A549 (cell line): ENCODE measurements at regions not wholly inside any gene's neighbourhood (a gene's known extent, or its start where the extent isn't known, plus 50 kb on each side); places are given as distances from the start of the nearest gene placed in this dataset.

Source experiments
- ATAC-seq, 2 experiments: fragments of 200-7000 bp in 1 of 2; fragments of >200 bp in 1 of 2; cut with Nextera tagmentation in 1 of 2; cut with Tn5 transposase in 1 of 2; 3 replicates each; pipeline versions ENCODE4 v1.8.0 to v1.9.1; 2018 to 2020; ENCODE audit warnings: mild to moderate bottlenecking in 1 of 2, moderate library complexity in 1 of 2
- CTCF ChIA-PET: fragments of 300-600 bp; sonication (Branson Sonifier 250); formaldehyde crosslinking; extraction: SDS; loops from one replicate; lab custom pipeline; 2021; ENCODE audit warnings: antibody characterized with exemption, inconsistent platforms; lab: Yijun Ruan, JAX
- POLR2A ChIA-PET: fragments of 350-600 bp; formaldehyde crosslinking; extraction: SDS; loops from one replicate; lab custom pipeline; 2021; ENCODE audit warnings: antibody characterized with exemption, inconsistent platforms; lab: Yijun Ruan, JAX
- DNase-seq, 2 experiments: peaks; one replicate each; pipeline versions ENCODE4 v3.0.0 to v3.0.0-alpha.2; 2011 to 2016; ENCODE audit warnings: low read depth in 1 of 2, low spot score in 1 of 2
- FAIRE-seq: peaks from 2 replicates; lab custom pipeline; 2011; peaks lifted over from hg19 to GRCh38; lab: Jason Lieb, UNC
- H3K27ac ChIP-seq, 2 experiments: fragments of >200 bp; sonication (Bioruptor Twin); formaldehyde crosslinking; 3 replicates each; pipeline ENCODE4 v1.5.1; 2016 to 2017
- H3K4me1 ChIP-seq: fragments of >200 bp; sonication (Bioruptor Twin); formaldehyde crosslinking; 3 replicates; pipeline ENCODE4 v1.6.1; 2016
- H3K4me2 ChIP-seq: fragments of >200 bp; sonication (Bioruptor Twin); formaldehyde crosslinking; 3 replicates; pipeline ENCODE4 v1.6.1; 2016
- H3K4me3 ChIP-seq: fragments of >200 bp; sonication (Bioruptor Twin); formaldehyde crosslinking; 3 replicates; pipeline ENCODE4 v1.5.1; 2016
- H3K9me3 ChIP-seq: fragments of >200 bp; sonication (Bioruptor Twin); formaldehyde crosslinking; 3 replicates; pipeline ENCODE4 v1.6.1; 2016
- CBX2 ChIP-seq: fragments of 200-600 bp; sonication (generic); IDR thresholded peaks from 2 replicates; pipeline ENCODE4 v1.6.1; 2016; ENCODE audit warnings: low read depth, mild to moderate bottlenecking, borderline replicate concordance
- CTCF ChIP-seq: fragments of >200 bp; sonication (Bioruptor Twin); formaldehyde crosslinking; IDR thresholded peaks from 3 replicates; pipeline ENCODE4 v1.5.1; 2016
- EP300 ChIP-seq, 2 experiments: fragments of >200 bp; sonication (Bioruptor Twin); formaldehyde crosslinking; IDR thresholded peaks; 2 replicates in 1 of 2; 3 replicates in 1 of 2; pipeline ENCODE4 v1.6.1; 2016 to 2017
- HEYL ChIP-seq: fragments of 250-450 bp; sonication (Bioruptor Pico); IDR thresholded peaks from 2 replicates; pipeline ENCODE4 v1.8.0; 2021; ENCODE audit warnings: mild to moderate bottlenecking, moderate library complexity
- HMGXB4 ChIP-seq: fragments of 250-450 bp; sonication (Bioruptor Pico); IDR thresholded peaks from 2 replicates; pipeline ENCODE4 v1.5.0; 2021; ENCODE audit warnings: mild to moderate bottlenecking, moderate library complexity, borderline replicate concordance
- HOXA7 ChIP-seq: fragments of 250-450 bp; sonication (Bioruptor Pico); IDR thresholded peaks from 2 replicates; pipeline ENCODE4 v1.5.0; 2020; ENCODE audit warnings: mild to moderate bottlenecking, moderate library complexity
- HOXB13 ChIP-seq: fragments of 250-450 bp; sonication (Bioruptor Pico); IDR thresholded peaks from 2 replicates; pipeline ENCODE4 v1.5.0; 2020; ENCODE audit warnings: low read depth, mild to moderate bottlenecking, moderate library complexity
- KDM5A ChIP-seq: fragments of 200-600 bp; sonication (generic); IDR thresholded peaks from 2 replicates; pipeline ENCODE4 v1.6.1; 2016; ENCODE audit warnings: antibody characterized with exemption, mild to moderate bottlenecking
- MAX ChIP-seq: IDR thresholded peaks from 2 replicates; pipeline ENCODE4 v1.6.1; 2012
- MAZ ChIP-seq: fragments of 150-350 bp; IDR thresholded peaks from 2 replicates; pipeline ENCODE4 v1.6.1; 2014; ENCODE audit warnings: antibody characterized with exemption, low read depth, low read length, borderline replicate concordance
- MYC ChIP-seq: IDR thresholded peaks from 2 replicates; pipeline ENCODE4 v1.6.1; 2012; ENCODE audit warnings: mild to moderate bottlenecking, inconsistent platforms, low read length, improper control_type of control experiment, borderline replicate concordance
- NPAS2 ChIP-seq: fragments of 250-450 bp; sonication (Bioruptor Pico); IDR thresholded peaks from 2 replicates; pipeline ENCODE4 v1.8.0; 2022; ENCODE audit warnings: mild to moderate bottlenecking, moderate library complexity, borderline replicate concordance
- PBX3 ChIP-seq: IDR thresholded peaks from 2 replicates; pipeline ENCODE4 v1.6.1; 2012
- RAD21 ChIP-seq, 2 experiments: fragments of >200 bp in 1 of 2; sonication (Bioruptor Twin) in 1 of 2; formaldehyde crosslinking in 1 of 2; IDR thresholded peaks in 1 of 2; conservative IDR thresholded peaks in 1 of 2; 2 replicates in 1 of 2; 3 replicates in 1 of 2; pipeline ENCODE4 v1.6.1; 2012 to 2018; ENCODE audit warnings: inconsistent platforms in 1 of 2
- SMC3 ChIP-seq: fragments of >200 bp; sonication (Bioruptor Twin); formaldehyde crosslinking; IDR thresholded peaks from 3 replicates; pipeline ENCODE4 v1.6.1; 2018; ENCODE audit warnings: inconsistent platforms
- TP53 ChIP-seq: fragments of 250-450 bp; sonication (Bioruptor Pico); IDR thresholded peaks from 2 replicates; pipeline ENCODE4 v1.5.0; 2021; ENCODE audit warnings: mild to moderate bottlenecking, moderate library complexity
- ZC3H11A ChIP-seq: fragments of 450-650 bp; IDR thresholded peaks from 2 replicates; pipeline ENCODE4 v1.6.1; 2014; ENCODE audit warnings: antibody characterized with exemption, mild to moderate bottlenecking
- ZNF302 ChIP-seq: fragments of 250-450 bp; sonication (Bioruptor Pico); IDR thresholded peaks from 2 replicates; pipeline ENCODE4 v1.9.0; 2021; ENCODE audit warnings: inconsistent platforms, mild to moderate bottlenecking, moderate library complexity
- WGBS: methylation state at CpG from one replicate; pipeline ENCODE4 v1.1.6; 2017; ENCODE audit errors: missing lambda C conversion rate; 5-methylcytosine and 5-hydroxymethylcytosine counted together
- TF ChIP-seq, protein P1 (sequence below): fragments of 150-350 bp; IDR thresholded peaks from 2 replicates; pipeline ENCODE4 v1.6.1; 2014; ENCODE audit warnings: low read depth, mild to moderate bottlenecking, low read length

DNA sequence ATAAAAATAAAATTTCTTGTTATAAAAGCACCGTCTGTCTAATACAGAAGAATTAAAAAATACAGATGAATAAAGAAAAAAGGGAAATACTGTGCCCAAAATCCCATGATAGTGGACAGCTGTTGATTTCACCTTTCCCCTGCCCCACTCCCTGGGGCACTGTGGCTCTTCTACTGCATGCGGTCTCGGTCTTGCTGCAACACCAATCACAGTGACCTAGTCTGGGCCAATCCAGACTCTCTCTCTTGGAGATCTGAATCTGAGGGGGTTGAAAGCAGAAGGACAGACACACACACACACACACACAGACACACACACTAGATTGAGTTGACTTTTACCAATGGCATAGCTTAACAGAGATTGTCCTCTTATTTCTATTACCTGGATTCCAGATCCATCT, 70.5 kb upstream of the FYN start:
- TF ChIP-seq EP300 (IDR thresholded peaks at IDR 0.05) (no peak), CBX2 (no peak), NPAS2 (CRISPR knock-in tag) (no peak), TP53 (CRISPR knock-in tag) (no peak), HEYL (CRISPR knock-in tag) (no peak), MYC (no peak), CTCF (no peak), PBX3 (no peak)
- TF ChIP-seq, protein P1, sequence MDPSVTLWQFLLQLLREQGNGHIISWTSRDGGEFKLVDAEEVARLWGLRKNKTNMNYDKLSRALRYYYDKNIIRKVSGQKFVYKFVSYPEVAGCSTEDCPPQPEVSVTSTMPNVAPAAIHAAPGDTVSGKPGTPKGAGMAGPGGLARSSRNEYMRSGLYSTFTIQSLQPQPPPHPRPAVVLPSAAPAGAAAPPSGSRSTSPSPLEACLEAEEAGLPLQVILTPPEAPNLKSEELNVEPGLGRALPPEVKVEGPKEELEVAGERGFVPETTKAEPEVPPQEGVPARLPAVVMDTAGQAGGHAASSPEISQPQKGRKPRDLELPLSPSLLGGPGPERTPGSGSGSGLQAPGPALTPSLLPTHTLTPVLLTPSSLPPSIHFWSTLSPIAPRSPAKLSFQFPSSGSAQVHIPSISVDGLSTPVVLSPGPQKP = no peak
- TF ChIP-seq, all 56 proteins: peak for 0
- Histone ChIP-seq H3K4me1 (no peaks in the 10 kb centered on the region), H3K4me3 (no peak overlapping the region), H3K4me2 (no peak overlapping the region), H3K27ac (no peak overlapping the region), H3K9me3 (no peaks in the 10 kb centered on the region; the same call in 2 of the 3 replicates)
- ATAC-seq (no peak), DNase-seq (no peak), FAIRE-seq (no peak)
- WGBS = 67% methylated on average over 3 of the region's 3 CpGs
- ChIA-PET CTCF (interaction anchor here (0.6 kb wide), 1 partner anchor 687 kb away, joined by 3 read pairs; no protein-coding TSS in a partner anchor), POLR2A (no interaction called here)

- POLR2A ChIA-PET = no interaction called here
- no peak for DNase-seq
- H3K27ac ChIP-seq = no peak overlapping the region
These were observed 71.3 kb upstream of the FYN start for GRCh38 chr6:111944541-111944940.

More at GRCh38 chr6:111944541-111944940, 71.3 kb upstream of the FYN start:
- FAIRE-seq (no peak), ATAC-seq (no peak)
- whole genome bisulfite sequencing = 19% methylated on average over 2 of the region's 2 CpGs
- H3K4me1 ChIP-seq = no peaks in the 10 kb centered on the region
- TF ChIP-seq ZNF302 (CRISPR knock-in tag) (no peak), ZC3H11A (no peak), MAZ (no peak), SMC3 (no peak), KDM5A (no peak), RAD21 (conservative IDR thresholded peaks at IDR 0.05 in 1 of 2, IDR thresholded peaks at IDR 0.05 in 1 of 2) (no peak), HEYL (CRISPR knock-in tag) (no peak), MYC (no peak), HOXB13 (no peak), HOXA7 (CRISPR knock-in tag) (no peak), HMGXB4 (CRISPR knock-in tag) (no peak), EP300 (IDR thresholded peaks at IDR 0.05) (no peak), MAX (no peak)
- TF ChIP-seq, all 56 proteins: peak for 0
- H3K4me3 ChIP-seq = no peak overlapping the region
- no peaks in the 10 kb centered on the region; the same call in 2 of the 3 replicates for H3K9me3 ChIP-seq
- no peak overlapping the region for H3K4me2 ChIP-seq
- CTCF ChIA-PET = no interaction called here
